WTC11 (cell line): ENCODE measurements at regions not wholly inside any gene's neighbourhood (a gene's known extent, or its start where the extent isn't known, plus 50 kb on each side); places are given as distances from the start of the nearest gene placed in this dataset.
"Not testable (repeated sequence)": the region's sequence is repeated elsewhere in the genome, so short reads cannot be mapped to it uniquely, and the experiment has no call there.

Source experiments
- ELF4 ChIP-seq: sonication (generic); formaldehyde crosslinking; IDR thresholded peaks from 2 replicates; pipeline ENCODE4 v1.8.1; 2022; ENCODE audit warnings: low read depth, mild to moderate bottlenecking, moderate library complexity, missing genetic modification reagents
- NFE2L1 ChIP-seq: sonication (generic); formaldehyde crosslinking; IDR thresholded peaks from 2 replicates; pipeline ENCODE4 v1.8.1; 2023; ENCODE audit warnings: missing genetic modification reagents
- NR1H2 ChIP-seq: sonication (generic); formaldehyde crosslinking; IDR thresholded peaks from 2 replicates; pipeline ENCODE4 v1.9.0; 2021; ENCODE audit warnings: mild to moderate bottlenecking, moderate library complexity, missing genetic modification reagents
- NR3C1 ChIP-seq: sonication (generic); formaldehyde crosslinking; conservative IDR thresholded peaks from 2 replicates; pipeline ENCODE4 v1.8.1; 2023; ENCODE audit warnings: low read depth, mild to moderate bottlenecking, missing genetic modification reagents
- PRRX2 ChIP-seq: fragments of 250-450 bp; sonication (Bioruptor Pico); IDR thresholded peaks from 2 replicates; pipeline ENCODE4 v1.8.0; 2021; ENCODE audit warnings: mild to moderate bottlenecking
- TEAD4 ChIP-seq: sonication (generic); formaldehyde crosslinking; IDR thresholded peaks from 2 replicates; pipeline ENCODE4 v1.8.0; 2022; ENCODE audit warnings: mild to moderate bottlenecking, missing genetic modification reagents
- TF ChIP-seq, protein P1 (sequence below): sonication (generic); formaldehyde crosslinking; IDR thresholded peaks from 2 replicates; pipeline ENCODE4 v1.8.1; 2023; ENCODE audit warnings: mild to moderate bottlenecking, missing genetic modification reagents
- TF ChIP-seq, protein P2 (sequence below): sonication (generic); formaldehyde crosslinking; conservative IDR thresholded peaks from 2 replicates; pipeline ENCODE4 v1.8.1; 2022; ENCODE audit warnings: mild to moderate bottlenecking, missing genetic modification reagents
- TF ChIP-seq, protein P3 (sequence below): sonication (generic); formaldehyde crosslinking; IDR thresholded peaks from 2 replicates; pipeline ENCODE4 v1.8.0; 2022; ENCODE audit warnings: mild to moderate bottlenecking, missing genetic modification reagents
- TF ChIP-seq, protein P4 (sequence below): sonication (generic); formaldehyde crosslinking; IDR thresholded peaks from 2 replicates; pipeline ENCODE4 v1.8.1; 2023; ENCODE audit warnings: mild to moderate bottlenecking, missing genetic modification reagents, borderline replicate concordance
- TF ChIP-seq, protein P5 (sequence below): fragments of 200-600 bp; IDR thresholded peaks from 2 replicates; pipeline ENCODE4 v1.8.0; 2022; ENCODE audit warnings: antibody characterized with exemption
- TF ChIP-seq, protein P6 (sequence below): sonication (generic); formaldehyde crosslinking; IDR thresholded peaks from 2 replicates; pipeline ENCODE4 v1.8.0; 2022; ENCODE audit warnings: mild to moderate bottlenecking, missing genetic modification reagents
- TF ChIP-seq, protein P7 (sequence below): sonication (generic); formaldehyde crosslinking; IDR thresholded peaks from 2 replicates; pipeline ENCODE4 v1.8.1; 2023; ENCODE audit warnings: mild to moderate bottlenecking, missing genetic modification reagents, moderate library complexity
- TF ChIP-seq, protein P8 (sequence below): sonication (generic); formaldehyde crosslinking; IDR thresholded peaks from 2 replicates; pipeline ENCODE4 v1.8.1; 2023; ENCODE audit warnings: mild to moderate bottlenecking, missing genetic modification reagents, moderate library complexity

DNA sequence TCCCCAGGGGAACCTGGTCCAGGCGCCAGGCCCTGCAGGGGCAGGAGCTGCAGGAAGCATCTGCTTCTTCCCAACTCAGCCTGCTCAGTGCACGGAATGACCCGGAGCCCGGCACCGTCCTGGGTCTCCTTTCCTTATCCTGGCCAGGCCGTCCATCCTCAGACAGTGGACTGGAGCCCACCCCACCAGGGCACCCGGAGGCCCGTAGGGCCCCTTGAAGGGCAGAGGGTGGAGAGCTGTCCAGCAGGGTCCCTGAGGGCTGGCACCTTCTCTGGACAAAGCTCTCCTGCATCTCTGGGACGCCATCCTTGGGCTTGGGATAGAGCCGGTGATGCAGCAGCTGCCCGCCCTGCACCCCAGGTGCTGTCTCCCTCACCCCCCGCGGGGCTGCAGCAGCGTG, 207.9 kb downstream of the TMEM121 start:
- TF ChIP-seq, protein P1, sequence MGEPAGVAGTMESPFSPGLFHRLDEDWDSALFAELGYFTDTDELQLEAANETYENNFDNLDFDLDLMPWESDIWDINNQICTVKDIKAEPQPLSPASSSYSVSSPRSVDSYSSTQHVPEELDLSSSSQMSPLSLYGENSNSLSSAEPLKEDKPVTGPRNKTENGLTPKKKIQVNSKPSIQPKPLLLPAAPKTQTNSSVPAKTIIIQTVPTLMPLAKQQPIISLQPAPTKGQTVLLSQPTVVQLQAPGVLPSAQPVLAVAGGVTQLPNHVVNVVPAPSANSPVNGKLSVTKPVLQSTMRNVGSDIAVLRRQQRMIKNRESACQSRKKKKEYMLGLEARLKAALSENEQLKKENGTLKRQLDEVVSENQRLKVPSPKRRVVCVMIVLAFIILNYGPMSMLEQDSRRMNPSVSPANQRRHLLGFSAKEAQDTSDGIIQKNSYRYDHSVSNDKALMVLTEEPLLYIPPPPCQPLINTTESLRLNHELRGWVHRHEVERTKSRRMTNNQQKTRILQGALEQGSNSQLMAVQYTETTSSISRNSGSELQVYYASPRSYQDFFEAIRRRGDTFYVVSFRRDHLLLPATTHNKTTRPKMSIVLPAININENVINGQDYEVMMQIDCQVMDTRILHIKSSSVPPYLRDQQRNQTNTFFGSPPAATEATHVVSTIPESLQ, result not testable (repeated sequence)
- TF ChIP-seq, protein P2, sequence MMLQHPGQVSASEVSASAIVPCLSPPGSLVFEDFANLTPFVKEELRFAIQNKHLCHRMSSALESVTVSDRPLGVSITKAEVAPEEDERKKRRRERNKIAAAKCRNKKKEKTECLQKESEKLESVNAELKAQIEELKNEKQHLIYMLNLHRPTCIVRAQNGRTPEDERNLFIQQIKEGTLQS (CRISPR knock-in tag), result not testable (repeated sequence)
- TF ChIP-seq, protein P3, sequence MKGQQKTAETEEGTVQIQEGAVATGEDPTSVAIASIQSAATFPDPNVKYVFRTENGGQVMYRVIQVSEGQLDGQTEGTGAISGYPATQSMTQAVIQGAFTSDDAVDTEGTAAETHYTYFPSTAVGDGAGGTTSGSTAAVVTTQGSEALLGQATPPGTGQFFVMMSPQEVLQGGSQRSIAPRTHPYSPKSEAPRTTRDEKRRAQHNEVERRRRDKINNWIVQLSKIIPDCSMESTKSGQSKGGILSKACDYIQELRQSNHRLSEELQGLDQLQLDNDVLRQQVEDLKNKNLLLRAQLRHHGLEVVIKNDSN (CRISPR knock-in tag), result not testable (repeated sequence)
- TF ChIP-seq, protein P4, sequence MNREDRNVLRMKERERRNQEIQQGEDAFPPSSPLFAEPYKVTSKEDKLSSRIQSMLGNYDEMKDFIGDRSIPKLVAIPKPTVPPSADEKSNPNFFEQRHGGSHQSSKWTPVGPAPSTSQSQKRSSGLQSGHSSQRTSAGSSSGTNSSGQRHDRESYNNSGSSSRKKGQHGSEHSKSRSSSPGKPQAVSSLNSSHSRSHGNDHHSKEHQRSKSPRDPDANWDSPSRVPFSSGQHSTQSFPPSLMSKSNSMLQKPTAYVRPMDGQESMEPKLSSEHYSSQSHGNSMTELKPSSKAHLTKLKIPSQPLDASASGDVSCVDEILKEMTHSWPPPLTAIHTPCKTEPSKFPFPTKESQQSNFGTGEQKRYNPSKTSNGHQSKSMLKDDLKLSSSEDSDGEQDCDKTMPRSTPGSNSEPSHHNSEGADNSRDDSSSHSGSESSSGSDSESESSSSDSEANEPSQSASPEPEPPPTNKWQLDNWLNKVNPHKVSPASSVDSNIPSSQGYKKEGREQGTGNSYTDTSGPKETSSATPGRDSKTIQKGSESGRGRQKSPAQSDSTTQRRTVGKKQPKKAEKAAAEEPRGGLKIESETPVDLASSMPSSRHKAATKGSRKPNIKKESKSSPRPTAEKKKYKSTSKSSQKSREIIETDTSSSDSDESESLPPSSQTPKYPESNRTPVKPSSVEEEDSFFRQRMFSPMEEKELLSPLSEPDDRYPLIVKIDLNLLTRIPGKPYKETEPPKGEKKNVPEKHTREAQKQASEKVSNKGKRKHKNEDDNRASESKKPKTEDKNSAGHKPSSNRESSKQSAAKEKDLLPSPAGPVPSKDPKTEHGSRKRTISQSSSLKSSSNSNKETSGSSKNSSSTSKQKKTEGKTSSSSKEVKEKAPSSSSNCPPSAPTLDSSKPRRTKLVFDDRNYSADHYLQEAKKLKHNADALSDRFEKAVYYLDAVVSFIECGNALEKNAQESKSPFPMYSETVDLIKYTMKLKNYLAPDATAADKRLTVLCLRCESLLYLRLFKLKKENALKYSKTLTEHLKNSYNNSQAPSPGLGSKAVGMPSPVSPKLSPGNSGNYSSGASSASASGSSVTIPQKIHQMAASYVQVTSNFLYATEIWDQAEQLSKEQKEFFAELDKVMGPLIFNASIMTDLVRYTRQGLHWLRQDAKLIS (CRISPR knock-in tag), result not testable (repeated sequence)
- TF ChIP-seq, protein P5, sequence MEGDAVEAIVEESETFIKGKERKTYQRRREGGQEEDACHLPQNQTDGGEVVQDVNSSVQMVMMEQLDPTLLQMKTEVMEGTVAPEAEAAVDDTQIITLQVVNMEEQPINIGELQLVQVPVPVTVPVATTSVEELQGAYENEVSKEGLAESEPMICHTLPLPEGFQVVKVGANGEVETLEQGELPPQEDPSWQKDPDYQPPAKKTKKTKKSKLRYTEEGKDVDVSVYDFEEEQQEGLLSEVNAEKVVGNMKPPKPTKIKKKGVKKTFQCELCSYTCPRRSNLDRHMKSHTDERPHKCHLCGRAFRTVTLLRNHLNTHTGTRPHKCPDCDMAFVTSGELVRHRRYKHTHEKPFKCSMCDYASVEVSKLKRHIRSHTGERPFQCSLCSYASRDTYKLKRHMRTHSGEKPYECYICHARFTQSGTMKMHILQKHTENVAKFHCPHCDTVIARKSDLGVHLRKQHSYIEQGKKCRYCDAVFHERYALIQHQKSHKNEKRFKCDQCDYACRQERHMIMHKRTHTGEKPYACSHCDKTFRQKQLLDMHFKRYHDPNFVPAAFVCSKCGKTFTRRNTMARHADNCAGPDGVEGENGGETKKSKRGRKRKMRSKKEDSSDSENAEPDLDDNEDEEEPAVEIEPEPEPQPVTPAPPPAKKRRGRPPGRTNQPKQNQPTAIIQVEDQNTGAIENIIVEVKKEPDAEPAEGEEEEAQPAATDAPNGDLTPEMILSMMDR, result not testable (repeated sequence)
- not testable (repeated sequence) for TF ChIP-seq NR1H2; NR3C1 (CRISPR knock-in tag); ELF4 (CRISPR knock-in tag); TEAD4 (CRISPR knock-in tag); PRRX2; NFE2L1 (CRISPR knock-in tag)
- TF ChIP-seq, protein P6, sequence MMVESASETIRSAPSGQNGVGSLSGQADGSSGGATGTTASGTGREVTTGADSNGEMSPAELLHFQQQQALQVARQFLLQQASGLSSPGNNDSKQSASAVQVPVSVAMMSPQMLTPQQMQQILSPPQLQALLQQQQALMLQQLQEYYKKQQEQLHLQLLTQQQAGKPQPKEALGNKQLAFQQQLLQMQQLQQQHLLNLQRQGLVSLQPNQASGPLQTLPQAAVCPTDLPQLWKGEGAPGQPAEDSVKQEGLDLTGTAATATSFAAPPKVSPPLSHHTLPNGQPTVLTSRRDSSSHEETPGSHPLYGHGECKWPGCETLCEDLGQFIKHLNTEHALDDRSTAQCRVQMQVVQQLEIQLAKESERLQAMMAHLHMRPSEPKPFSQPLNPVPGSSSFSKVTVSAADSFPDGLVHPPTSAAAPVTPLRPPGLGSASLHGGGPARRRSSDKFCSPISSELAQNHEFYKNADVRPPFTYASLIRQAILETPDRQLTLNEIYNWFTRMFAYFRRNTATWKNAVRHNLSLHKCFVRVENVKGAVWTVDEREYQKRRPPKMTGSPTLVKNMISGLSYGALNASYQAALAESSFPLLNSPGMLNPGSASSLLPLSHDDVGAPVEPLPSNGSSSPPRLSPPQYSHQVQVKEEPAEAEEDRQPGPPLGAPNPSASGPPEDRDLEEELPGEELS (CRISPR knock-in tag), result not testable (repeated sequence)
- TF ChIP-seq, protein P7, sequence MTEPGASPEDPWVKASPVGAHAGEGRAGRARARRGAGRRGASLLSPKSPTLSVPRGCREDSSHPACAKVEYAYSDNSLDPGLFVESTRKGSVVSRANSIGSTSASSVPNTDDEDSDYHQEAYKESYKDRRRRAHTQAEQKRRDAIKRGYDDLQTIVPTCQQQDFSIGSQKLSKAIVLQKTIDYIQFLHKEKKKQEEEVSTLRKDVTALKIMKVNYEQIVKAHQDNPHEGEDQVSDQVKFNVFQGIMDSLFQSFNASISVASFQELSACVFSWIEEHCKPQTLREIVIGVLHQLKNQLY (CRISPR knock-in tag), result not testable (repeated sequence)
- TF ChIP-seq, protein P8, sequence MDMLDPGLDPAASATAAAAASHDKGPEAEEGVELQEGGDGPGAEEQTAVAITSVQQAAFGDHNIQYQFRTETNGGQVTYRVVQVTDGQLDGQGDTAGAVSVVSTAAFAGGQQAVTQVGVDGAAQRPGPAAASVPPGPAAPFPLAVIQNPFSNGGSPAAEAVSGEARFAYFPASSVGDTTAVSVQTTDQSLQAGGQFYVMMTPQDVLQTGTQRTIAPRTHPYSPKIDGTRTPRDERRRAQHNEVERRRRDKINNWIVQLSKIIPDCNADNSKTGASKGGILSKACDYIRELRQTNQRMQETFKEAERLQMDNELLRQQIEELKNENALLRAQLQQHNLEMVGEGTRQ, result not testable (repeated sequence)
